Naive thymus-derived CD4-positive, alpha-beta T cell (primary cell): ENCODE measurements at regions not wholly inside any gene's neighbourhood (a gene's known extent, or its start where the extent isn't known, plus 50 kb on each side); places are given as distances from the start of the nearest gene placed in this dataset.
A peak's percentile ranks its signal among the peaks of the same experiment; 100 is the strongest.

Experiments
- ATAC-seq: fragments of 150-1000 bp; cut with Tn5 transposase; 2 replicates; pipeline ENCODE4 v1.10.0; 2021; ENCODE audit warnings: mild to moderate bottlenecking, moderate library complexity
- CTCF ChIA-PET: fragments of 350-600 bp; sonication (Branson Sonifier 250); formaldehyde crosslinking; loops from one replicate; lab custom pipeline; 2021; ENCODE audit warnings: antibody characterized with exemption; lab: Charles Lee
- POLR2A ChIA-PET: fragments of 350-600 bp; sonication (Branson Sonifier 250); formaldehyde crosslinking; loops from one replicate; lab custom pipeline; 2021; ENCODE audit warnings: antibody characterized with exemption, inconsistent platforms; lab: Charles Lee
- DNase-seq, 9 donors: peaks; one replicate each; pipeline versions ENCODE4 v3.0.0 to v3.0.0-alpha.2; 2020 to 2022; ENCODE audit warnings: mixed read lengths in 1 of 9
- H3K27ac ChIP-seq: one replicate; pipeline ENCODE4 v1.7.0; 2013; ENCODE audit warnings: mild to moderate bottlenecking, low read depth, low read length, moderate library complexity
- H3K27me3 ChIP-seq, 2 donors: one replicate each; pipeline ENCODE4 v1.7.0; 2013; ENCODE audit warnings: low read length in 2 of 2, mild to moderate bottlenecking in 2 of 2, moderate library complexity in 2 of 2; ENCODE audit not compliant: control insufficient read depth in 2 of 2, insufficient read depth in 2 of 2
- H3K36me3 ChIP-seq, 3 experiments: 1 replicate in 2 of 3; 2 replicates in 1 of 3; pipeline ENCODE4 v1.7.0; 2013; ENCODE audit warnings: low read length in 3 of 3, mild to moderate bottlenecking in 3 of 3, moderate library complexity in 1 of 3; ENCODE audit not compliant: insufficient read depth in 3 of 3, control insufficient read depth in 2 of 3
- H3K4me1 ChIP-seq, 2 donors: one replicate each; pipeline ENCODE4 v1.7.0; 2013; ENCODE audit warnings: low read length in 2 of 2, mild to moderate bottlenecking in 2 of 2, moderate library complexity in 1 of 2; ENCODE audit not compliant: control insufficient read depth in 2 of 2, insufficient read depth in 2 of 2
- H3K4me3 ChIP-seq: 2 replicates; pipeline ENCODE4 v1.7.0; 2013; ENCODE audit warnings: mild to moderate bottlenecking, low read length
- H3K9me3 ChIP-seq, 3 experiments: 1 replicate in 2 of 3; 2 replicates in 1 of 3; pipeline ENCODE4 v1.7.0; 2013; ENCODE audit warnings: low read length in 3 of 3; ENCODE audit not compliant: control insufficient read depth in 2 of 3
- H3K27ac Mint-ChIP-seq, 9 donors: one replicate each; pipeline ENCODE4 v1.8.0; 2020 to 2022; ENCODE audit warnings: mixed read lengths in 9 of 9, mild to moderate bottlenecking in 8 of 9, moderate library complexity in 5 of 9, inconsistent platforms in 2 of 9
- H3K27me3 Mint-ChIP-seq, 5 donors: one replicate each; pipeline ENCODE4 v1.8.0; 2021 to 2022; ENCODE audit warnings: mixed read lengths in 5 of 5, mild to moderate bottlenecking in 1 of 5
- H3K36me3 Mint-ChIP-seq, 5 donors: one replicate each; pipeline ENCODE4 v1.8.0; 2020 to 2022; ENCODE audit warnings: mixed read lengths in 5 of 5, mild to moderate bottlenecking in 3 of 5, inconsistent platforms in 1 of 5
- H3K4me1 Mint-ChIP-seq, 7 donors: one replicate each; pipeline ENCODE4 v1.8.0; 2020 to 2022; ENCODE audit warnings: mixed read lengths in 7 of 7, mild to moderate bottlenecking in 3 of 7, inconsistent platforms in 1 of 7
- H3K4me3 Mint-ChIP-seq, 10 donors: one replicate each; pipeline ENCODE4 v1.8.0; 2020 to 2022; ENCODE audit warnings: mild to moderate bottlenecking in 10 of 10, mixed read lengths in 10 of 10, moderate library complexity in 6 of 10, inconsistent platforms in 2 of 10
- H3K9me3 Mint-ChIP-seq, 11 donors: one replicate each; pipeline ENCODE4 v1.8.0; 2020 to 2022; ENCODE audit warnings: mixed read lengths in 11 of 11, mild to moderate bottlenecking in 4 of 11, inconsistent platforms in 1 of 11, moderate library complexity in 1 of 11
- intact Hi-C, 2 donors: fragments of 100-400 bp; cut with micrococcal nuclease; formaldehyde crosslinking; loops; one replicate each; pipeline ENCODE4 v1.15.1; 2023

DNA sequence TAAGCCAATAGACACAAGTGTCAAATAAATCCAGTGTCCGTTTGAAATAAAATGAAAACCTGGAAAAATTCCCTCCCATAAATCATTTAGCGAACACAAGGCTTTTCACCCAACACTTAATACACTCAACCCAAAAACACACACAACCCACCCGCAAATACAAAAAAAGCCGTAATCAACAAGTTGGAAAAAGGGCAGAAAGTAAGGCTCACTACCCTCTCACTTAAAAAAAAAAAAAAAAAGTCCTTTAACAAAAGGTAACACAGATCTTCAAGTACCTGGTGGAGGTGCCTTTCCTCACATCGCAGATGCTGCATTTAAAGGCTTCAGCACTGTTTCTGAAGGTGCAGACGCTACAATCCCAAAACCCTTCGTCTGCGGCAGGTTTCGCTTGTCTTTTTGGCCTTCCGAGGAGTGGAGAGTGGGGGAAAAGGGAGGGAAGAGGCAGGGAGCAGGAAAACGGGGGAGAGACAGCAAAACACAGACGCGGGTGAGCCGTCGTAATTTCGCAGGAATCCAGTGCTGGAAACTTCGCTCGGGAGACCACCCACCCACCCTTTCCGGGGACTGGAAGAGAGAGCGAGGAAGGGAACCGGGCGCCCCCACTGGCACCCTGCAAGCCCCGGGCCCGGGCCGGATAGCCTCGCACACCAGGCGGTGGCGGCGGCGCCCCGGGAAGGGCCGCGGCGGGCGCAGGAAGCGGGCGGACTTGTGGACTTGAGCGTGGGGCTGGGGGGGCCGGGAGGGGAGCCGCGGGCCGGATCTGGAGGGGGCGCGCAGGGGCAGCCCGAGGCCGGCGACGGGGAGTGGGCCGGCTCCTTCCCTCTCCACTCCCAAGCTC, 401.8 kb downstream of the SHQ1 start, which contains the start of gene RYBP:
TSS of gene RYBP (minus strand) at position 404 of the 841 bp plus-strand sequence.
- peaks cover 23 to 37% of the 10 kb centered on the region in 2 donors for H3K4me1 ChIP-seq

DNA sequence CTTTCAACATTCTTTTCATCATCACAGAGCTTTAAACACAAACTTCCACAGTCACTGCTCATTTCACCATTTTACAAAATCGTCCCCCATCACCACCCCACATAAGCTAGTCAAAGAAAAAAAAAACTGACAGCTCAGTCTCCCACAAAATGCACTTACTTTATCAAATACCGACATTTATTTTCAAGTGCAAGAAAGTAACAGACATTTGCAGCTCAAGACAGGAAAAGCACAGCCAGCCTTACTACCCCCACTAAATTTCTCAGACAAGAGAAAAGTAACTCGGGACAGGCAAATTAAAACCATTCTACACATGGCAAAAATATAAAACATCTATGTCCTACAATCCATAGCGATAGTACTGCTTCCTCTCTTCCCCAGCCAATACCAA, 402.4 kb downstream of the SHQ1 start:
- peak overlapping the region; percentile 93 to 100 (median 98) for H3K4me3 Mint-ChIP-seq
- H3K36me3 Mint-ChIP-seq, result peaks cover 0 to 30% (median 7%) of the 10 kb centered on the region in 5 donors
- H3K27ac Mint-ChIP-seq, result peak overlapping the region; percentile 90 to 99 (median 96)
- DNase-seq (peak in 2 of 9 donors; percentile 17 to 21), ATAC-seq (no peak)
- peaks cover 45 to 57% (median 55%) of the 10 kb centered on the region in 7 donors for H3K4me1 Mint-ChIP-seq
- Histone ChIP-seq H3K27me3 (no peaks in the 10 kb centered on the region), H3K36me3 (no peaks in the 10 kb centered on the region), H3K4me3 (peak overlapping the region; percentile 89), H3K4me1 (peaks cover 23 to 43% of the 10 kb centered on the region in 2 donors), H3K27ac (peak overlapping the region; percentile 79), H3K9me3 (no peaks in the 10 kb centered on the region)
- intact Hi-C loops, result loop anchor here (1.0 to 10.0 kb wide), 27 partner anchors 9 to 861 kb away; partner anchors contain the start of genes FOXP1 (in 2 of the 2), PPP4R2 (in 2 of the 2) and SHQ1 (in 2 of the 2)
- ChIA-PET CTCF (interaction anchor here (1.1 kb wide), 1 partner anchor 376 kb away, joined by 3 read pairs; no protein-coding TSS in a partner anchor), POLR2A (no interaction called here)
- H3K9me3 Mint-ChIP-seq, result peaks cover 0 to 2% (median 0%) of the 10 kb centered on the region in 11 donors
- H3K27me3 Mint-ChIP-seq, result peaks cover 0 to 2% (median 0%) of the 10 kb centered on the region in 5 donors

More for the DNA sequence above, 401.8 kb downstream of the SHQ1 start, which contains the start of gene RYBP:
- Histone ChIP-seq H3K27ac (peak within 1 kb of the TSS; percentile 79), H3K36me3 (no peaks in the 10 kb centered on the region), H3K9me3 (no peaks in the 10 kb centered on the region), H3K27me3 (no peaks in the 10 kb centered on the region), H3K4me3 (peak within 1 kb of the TSS; percentile 89)
- peaks cover 0 to 28% (median 7%) of the 10 kb centered on the region in 5 donors for H3K36me3 Mint-ChIP-seq
- ChIA-PET POLR2A (interaction anchor here (0.7 to 1.4 kb wide), 4 partner anchors 14 to 376 kb away, joined by 3 to 4 read pairs (median 3); no protein-coding TSS in a partner anchor), CTCF (interaction anchor here (1.1 kb wide), 1 partner anchor 376 kb away, joined by 3 read pairs; no protein-coding TSS in a partner anchor)
- H3K27ac Mint-ChIP-seq, result peak within 1 kb of the TSS; percentile 90 to 99 (median 96)
- intact Hi-C loops, result loop anchor here (1.0 to 10.0 kb wide), 24 partner anchors 9 to 862 kb away; partner anchors contain the start of genes FOXP1 (in 2 of the 2), SHQ1 (in 2 of the 2) and PPP4R2 (in 1 of the 2)
- peaks cover 40 to 50% (median 49%) of the 10 kb centered on the region in 7 donors for H3K4me1 Mint-ChIP-seq
- peak; percentile 0 for ATAC-seq
- peaks cover 0 to 7% (median 5%) of the 10 kb centered on the region in 5 donors for H3K27me3 Mint-ChIP-seq
- peaks cover 0 to 2% (median 0%) of the 10 kb centered on the region in 11 donors for H3K9me3 Mint-ChIP-seq
- H3K4me3 Mint-ChIP-seq, result peak within 1 kb of the TSS; percentile 93 to 100 (median 98)
- peak; percentile 38 to 69 (median 48) for DNase-seq

DNA sequence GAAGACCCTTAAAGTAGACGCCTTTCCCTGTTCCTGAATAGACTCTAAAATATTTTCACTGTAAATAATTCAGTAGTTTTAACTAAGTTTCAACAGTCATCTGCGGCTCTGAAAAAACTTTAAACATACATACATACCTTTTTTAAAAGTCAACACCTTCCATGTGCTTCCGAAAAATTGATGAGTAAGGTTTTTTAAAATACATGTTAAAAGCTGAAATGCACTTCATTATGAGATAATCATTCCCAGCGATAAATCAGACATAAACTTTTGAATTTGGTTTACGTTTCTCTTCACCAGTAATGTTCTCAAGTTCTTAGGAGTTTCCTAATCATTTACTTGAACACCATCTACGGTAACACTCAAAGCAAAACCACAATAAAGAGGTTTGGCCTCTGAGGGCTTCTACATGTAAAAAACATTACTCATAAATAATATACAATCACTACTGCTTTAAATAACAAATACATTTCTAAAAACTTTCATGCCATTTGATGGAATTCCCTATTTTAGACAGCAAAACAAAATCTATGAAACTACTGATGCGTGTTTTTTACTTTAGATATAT, 403.5 kb downstream of the SHQ1 start:
- ChIA-PET CTCF (no interaction called here), POLR2A (interaction anchor here (0.6 kb wide), 2 partner anchors 256 to 721 kb away, joined by 3 read pairs; no protein-coding TSS in a partner anchor)
- Histone ChIP-seq H3K27me3 (no peaks in the 10 kb centered on the region), H3K36me3 (no peaks in the 10 kb centered on the region), H3K9me3 (no peaks in the 10 kb centered on the region), H3K4me3 (peak overlapping the region; percentile 89), H3K4me1 (peaks cover 23 to 49% of the 10 kb centered on the region in 2 donors), H3K27ac (no peak overlapping the region)
- Mint-ChIP-seq H3K4me3 (peak overlapping the region; percentile 93 to 100 (median 98)), H3K27ac (peak overlapping the region in 7 of 9 donors; percentile 16 to 90 (median 53)), H3K36me3 (peaks cover 0 to 34% (median 10%) of the 10 kb centered on the region in 5 donors), H3K27me3 (no peaks in the 10 kb centered on the region), H3K9me3 (peaks cover 0 to 2% (median 0%) of the 10 kb centered on the region in 11 donors), H3K4me1 (peaks cover 53 to 67% (median 65%) of the 10 kb centered on the region in 7 donors)
- DNase-seq (peak in 4 of 9 donors; percentile 21 to 36 (median 33)), ATAC-seq (no peak)
- intact Hi-C loops, result loop anchor here (2.0 to 10.0 kb wide), 14 partner anchors 18 to 860 kb away; partner anchors contain the start of genes FOXP1 (in 2 of the 2), PPP4R2 (in 1 of the 2) and SHQ1 (in 1 of the 2)

DNA sequence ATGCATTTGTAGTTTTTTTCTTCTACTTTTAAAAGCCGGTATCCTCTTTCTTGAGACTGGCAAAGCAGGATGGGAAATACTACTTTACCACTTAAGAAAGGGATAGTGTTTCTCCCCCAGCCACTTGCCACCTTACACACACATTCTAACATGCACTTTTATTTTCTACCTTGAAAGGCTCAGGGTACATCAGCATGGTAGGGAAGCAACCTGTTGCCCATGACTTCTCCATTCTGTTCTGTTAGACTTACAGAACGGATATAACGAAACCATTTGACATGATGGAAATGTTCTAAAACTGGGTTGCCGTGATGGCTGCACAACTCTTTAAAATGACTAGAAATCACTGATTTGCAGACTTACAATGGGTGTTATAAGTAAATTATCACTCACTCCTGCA, 405.5 kb downstream of the SHQ1 start:
- Mint-ChIP-seq H3K27me3 (no peaks in the 10 kb centered on the region), H3K27ac (peak overlapping the region in 7 of 9 donors; percentile 1 to 82 (median 41)), H3K9me3 (peaks cover 0 to 2% (median 0%) of the 10 kb centered on the region in 11 donors), H3K36me3 (peaks cover 8 to 52% (median 22%) of the 10 kb centered on the region in 5 donors), H3K4me3 (peak overlapping the region in 9 of 10 donors; percentile 39 to 99 (median 94)), H3K4me1 (peaks cover 71 to 87% (median 83%) of the 10 kb centered on the region in 7 donors)
- DNase-seq (no peak), ATAC-seq (no peak)
- ChIA-PET POLR2A (interaction anchor here (1.1 kb wide), 1 partner anchor 96 kb away, joined by 5 read pairs; no protein-coding TSS in a partner anchor), CTCF (interaction anchor here (1.1 kb wide), 1 partner anchor 13 kb away, joined by 4 read pairs; no protein-coding TSS in a partner anchor)
- Histone ChIP-seq H3K27ac (no peak overlapping the region), H3K27me3 (no peaks in the 10 kb centered on the region), H3K9me3 (no peaks in the 10 kb centered on the region), H3K36me3 (no peaks in the 10 kb centered on the region), H3K4me1 (peaks cover 23 to 59% of the 10 kb centered on the region in 2 donors), H3K4me3 (no peak overlapping the region)
- intact Hi-C loops, result loop anchor here (10.0 kb wide), 5 partner anchors 188 to 858 kb away; partner anchors contain the start of gene FOXP1 (in 2 of the 2)

DNA sequence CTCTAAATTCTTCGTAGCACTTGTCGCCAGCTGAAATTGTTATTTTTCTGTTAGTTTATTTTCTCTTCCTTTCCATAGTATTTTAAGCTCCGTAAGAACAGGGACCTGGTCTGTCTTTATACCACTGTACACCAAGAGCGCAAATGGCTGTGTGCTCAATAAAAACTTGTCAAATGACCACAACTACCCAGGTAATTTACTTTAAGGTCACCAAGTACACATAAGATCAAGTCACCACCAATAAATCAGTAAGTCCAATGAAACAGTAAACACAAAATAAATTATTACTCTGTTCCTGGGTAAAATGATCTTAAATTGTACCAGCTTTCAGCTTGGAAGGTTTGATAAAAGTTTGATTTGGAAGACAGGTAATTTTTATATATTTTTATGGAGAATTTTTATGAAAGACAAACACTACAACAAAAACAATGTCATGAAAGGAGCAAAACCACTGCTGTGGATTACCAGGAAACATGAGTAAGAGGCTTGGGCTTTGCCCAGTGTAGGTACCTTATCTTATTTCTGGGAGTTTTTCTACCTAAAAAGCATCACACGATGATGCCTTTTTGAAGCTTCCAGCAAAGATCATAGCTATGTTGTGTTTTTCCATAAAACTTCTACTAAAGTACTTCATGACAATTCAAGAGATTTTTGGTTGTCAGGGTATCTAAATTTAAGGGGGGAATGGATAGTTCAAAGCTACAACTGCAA, 406.8 kb downstream of the SHQ1 start:
- no peaks in the 10 kb centered on the region for H3K36me3 ChIP-seq
- no peaks in the 10 kb centered on the region for H3K27me3 Mint-ChIP-seq
- POLR2A ChIA-PET, result interaction anchor here (0.6 to 1.0 kb wide), 2 partner anchors 153 to 1434 kb away, joined by 3 to 4 read pairs; no protein-coding TSS in a partner anchor
- peaks cover 8 to 54% (median 30%) of the 10 kb centered on the region in 5 donors for H3K36me3 Mint-ChIP-seq
- no peaks in the 10 kb centered on the region for H3K27me3 ChIP-seq
- intact Hi-C loops, result loop anchor here (10.0 kb wide), 5 partner anchors 187 to 857 kb away; partner anchors contain the start of gene FOXP1 (in 2 of the 2)
- CTCF ChIA-PET, result interaction anchor here (0.6 to 0.7 kb wide), 2 partner anchors 11 to 14 kb away, joined by 3 to 4 read pairs; no protein-coding TSS in a partner anchor
- H3K27ac Mint-ChIP-seq, result peak overlapping the region in 5 of 9 donors; percentile 13 to 82 (median 71)
- DNase-seq, result no peak
- H3K4me1 Mint-ChIP-seq, result peaks cover 74 to 100% (median 94%) of the 10 kb centered on the region in 7 donors
- H3K4me1 ChIP-seq, result peaks cover 23 to 54% of the 10 kb centered on the region in 2 donors
- H3K9me3 Mint-ChIP-seq, result peaks cover 0 to under 1% (median 0%) of the 10 kb centered on the region in 11 donors
- H3K4me3 ChIP-seq, result no peak overlapping the region
- no peak overlapping the region for H3K27ac ChIP-seq
- ATAC-seq, result no peak
- H3K4me3 Mint-ChIP-seq, result peak overlapping the region in 5 of 10 donors; percentile 0 to 93 (median 40)
- no peaks in the 10 kb centered on the region for H3K9me3 ChIP-seq
